ENCODE measurements at regions not wholly inside any gene's neighbourhood (a gene's known extent, or its start where the extent isn't known, plus 50 kb on each side); places are given as distances from the start of the nearest gene placed in this dataset.
"Not testable (repeated sequence)": the region's sequence is repeated elsewhere in the genome, so short reads cannot be mapped to it uniquely, and the experiment has no call there.

- in situ Hi-C loops (cut with HindIII; ENCODE audit: low sequenced_read_pairs): no loop called here
- no peak for DNase-seq (ENCODE audit: low spot score)
Measured at GRCh38 chr4:187393531-187394344, 601.8 kb upstream of the ZFP42 start.

- in situ Hi-C loops (cut with HindIII; ENCODE audit: low sequenced_read_pairs): no loop called here
- DNase-seq (ENCODE audit: low spot score): no peak
Measured at GRCh38 chr4:187396106-187396505, 599.5 kb upstream of the ZFP42 start.

- in situ Hi-C loops (cut with HindIII; ENCODE audit: low sequenced_read_pairs): not testable (repeated sequence)
Measured at GRCh38 chr4:187408447-187408846, 587.1 kb upstream of the ZFP42 start.

GRCh38 chr4:187413564-187414358, 581.8 kb upstream of the ZFP42 start:
- in situ Hi-C loops (cut with HindIII; ENCODE audit: low sequenced_read_pairs): no loop called here
- DNase-seq (ENCODE audit: low spot score): no peak

More at GRCh38 chr4:187408447-187408846, 587.1 kb upstream of the ZFP42 start:
- not testable (repeated sequence) for DNase-seq (ENCODE audit: low spot score)

GRCh38 chr4:187414716-187415115, 580.9 kb upstream of the ZFP42 start:
- in situ Hi-C loops (cut with HindIII; ENCODE audit: low sequenced_read_pairs): no loop called here
- DNase-seq (ENCODE audit: low spot score): no peak

GRCh38 chr4:187415231-187415630, 580.3 kb upstream of the ZFP42 start:
- in situ Hi-C loops (cut with HindIII; ENCODE audit: low sequenced_read_pairs): no loop called here
- DNase-seq (ENCODE audit: low spot score): peak; percentile 86

- in situ Hi-C loops (cut with HindIII; ENCODE audit: low sequenced_read_pairs): no loop called here
- DNase-seq (ENCODE audit: low spot score): no peak
Measured at GRCh38 chr4:187416216-187416615, 579.4 kb upstream of the ZFP42 start.

GRCh38 chr4:187417721-187418120, 577.9 kb upstream of the ZFP42 start:
- no peak for DNase-seq (ENCODE audit: low spot score)
- in situ Hi-C loops (cut with HindIII; ENCODE audit: low sequenced_read_pairs): no loop called here

- in situ Hi-C loops (cut with HindIII; ENCODE audit: low sequenced_read_pairs): no loop called here
- DNase-seq (ENCODE audit: low spot score): no peak
Measured at GRCh38 chr4:187422655-187423054, 572.9 kb upstream of the ZFP42 start.

GRCh38 chr4:187424636-187425035, 570.9 kb upstream of the ZFP42 start:
- in situ Hi-C loops (cut with HindIII; ENCODE audit: low sequenced_read_pairs): no loop called here
- no peak for DNase-seq (ENCODE audit: low spot score)

GRCh38 chr4:187426511-187426910, 569.1 kb upstream of the ZFP42 start:
- in situ Hi-C loops (cut with HindIII; ENCODE audit: low sequenced_read_pairs): no loop called here
- no peak for DNase-seq (ENCODE audit: low spot score)

- DNase-seq (ENCODE audit: low spot score): no peak
- in situ Hi-C loops (cut with HindIII; ENCODE audit: low sequenced_read_pairs): no loop called here
Measured at GRCh38 chr4:187432310-187432709, 563.3 kb upstream of the ZFP42 start.

GRCh38 chr4:187433141-187433540, 562.4 kb upstream of the ZFP42 start:
- in situ Hi-C loops (cut with HindIII; ENCODE audit: low sequenced_read_pairs): no loop called here
- DNase-seq (ENCODE audit: low spot score): no peak

GRCh38 chr4:187436251-187436650, 559.3 kb upstream of the ZFP42 start:
- in situ Hi-C loops (cut with HindIII; ENCODE audit: low sequenced_read_pairs): no loop called here
- peak; percentile 41 for DNase-seq (ENCODE audit: low spot score)

GRCh38 chr4:187444061-187444460, 551.5 kb upstream of the ZFP42 start:
- in situ Hi-C loops (cut with HindIII; ENCODE audit: low sequenced_read_pairs): no loop called here
- DNase-seq (ENCODE audit: low spot score): no peak

GRCh38 chr4:187449702-187450101, 545.9 kb upstream of the ZFP42 start:
- in situ Hi-C loops (cut with HindIII; ENCODE audit: low sequenced_read_pairs): no loop called here
- no peak for DNase-seq (ENCODE audit: low spot score)

GRCh38 chr4:187451776-187452175, 543.8 kb upstream of the ZFP42 start:
- DNase-seq (ENCODE audit: low spot score): no peak
- in situ Hi-C loops (cut with HindIII; ENCODE audit: low sequenced_read_pairs): no loop called here

- in situ Hi-C loops (cut with HindIII; ENCODE audit: low sequenced_read_pairs): no loop called here
- no peak for DNase-seq (ENCODE audit: low spot score)
Measured at GRCh38 chr4:187460016-187460415, 535.6 kb upstream of the ZFP42 start.

- in situ Hi-C loops (cut with HindIII; ENCODE audit: low sequenced_read_pairs): no loop called here
- DNase-seq (ENCODE audit: low spot score): no peak
Measured at GRCh38 chr4:187464573-187464972, 531.0 kb upstream of the ZFP42 start.

GRCh38 chr4:187467224-187467623, 528.3 kb upstream of the ZFP42 start:
- in situ Hi-C loops (cut with HindIII; ENCODE audit: low sequenced_read_pairs): no loop called here
- no peak for DNase-seq (ENCODE audit: low spot score)
